PC-3 (cell line): ENCODE measurements at regions not wholly inside any gene's neighbourhood (a gene's known extent, or its start where the extent isn't known, plus 50 kb on each side); places are given as distances from the start of the nearest gene placed in this dataset.
A peak's percentile ranks its signal among the peaks of the same experiment; 100 is the strongest.

Experiments
- ATAC-seq: fragments of 200-7000 bp; cut with Tn5 transposase; 2 replicates; pipeline ENCODE4 v1.9.1; 2020; ENCODE audit warnings: mild to moderate bottlenecking, moderate library complexity
- BruUV-seq: library from RNA; stranded (reverse); fragments of 400-500 nt; replicated peaks from 2 replicates; lab custom pipeline; 2021; lab: Mats Ljungman, UMichigan
- CTCF ChIA-PET: fragments of 300-600 bp; sonication (Branson Sonifier 250); formaldehyde crosslinking; loops from one replicate; lab custom pipeline; 2022; ENCODE audit warnings: antibody characterized with exemption; lab: Charles Lee
- POLR2A ChIA-PET: fragments of 300-600 bp; sonication (Branson Sonifier 250); formaldehyde crosslinking; loops from one replicate; lab custom pipeline; 2022; ENCODE audit warnings: antibody characterized with exemption; ENCODE audit not compliant: unreplicated experiment; lab: Charles Lee
- DNase-seq: peaks from one replicate; pipeline ENCODE4 v3.0.0-alpha.2; 2015
- H2AFZ ChIP-seq: fragments of 300-600 bp; sonication (generic); 2 replicates; pipeline ENCODE4 v1.6.0; 2016; ENCODE audit warnings: antibody characterized with exemption, low read length
- H3F3A ChIP-seq: fragments of 300-600 bp; sonication (generic); one replicate; pipeline ENCODE4 v1.6.0; 2017; ENCODE audit warnings: antibody characterized with exemption, low read length, control low read depth, mild to moderate bottlenecking; ENCODE audit not compliant: unreplicated experiment
- H3K27ac ChIP-seq: fragments of 300-600 bp; sonication (generic); 2 replicates; pipeline ENCODE4 v1.5.1; 2016; ENCODE audit warnings: mild to moderate bottlenecking, low read length
- H3K27me3 ChIP-seq: fragments of 300-600 bp; sonication (generic); 2 replicates; pipeline ENCODE4 v1.6.1; 2016; ENCODE audit warnings: low read length, mixed read lengths
- H3K36me3 ChIP-seq: fragments of 300-600 bp; sonication (generic); 2 replicates; pipeline ENCODE4 v1.6.1; 2016; ENCODE audit warnings: low read depth, mixed run types, low read length, mixed read lengths
- H3K4me1 ChIP-seq: fragments of 300-600 bp; sonication (generic); 2 replicates; pipeline ENCODE4 v1.5.1; 2016; ENCODE audit warnings: low read length; ENCODE audit not compliant: insufficient read depth
- H3K4me2 ChIP-seq: fragments of 300-600 bp; sonication (generic); 2 replicates; pipeline ENCODE4 v1.6.0; 2016; ENCODE audit warnings: low read length
- H3K4me3 ChIP-seq: fragments of 300-600 bp; sonication (generic); 2 replicates; pipeline ENCODE4 v1.5.1; 2016; ENCODE audit warnings: mild to moderate bottlenecking, low read length, mixed read lengths
- H3K79me2 ChIP-seq: fragments of 300-600 bp; sonication (generic); 2 replicates; pipeline ENCODE4 v1.6.1; 2017; ENCODE audit warnings: low read length, mixed read lengths
- H3K9ac ChIP-seq: fragments of 300-600 bp; sonication (generic); 2 replicates; pipeline ENCODE4 v1.6.0; 2016; ENCODE audit warnings: mild to moderate bottlenecking, low read length
- H3K9me2 ChIP-seq: fragments of 300-600 bp; sonication (generic); replicated peaks from 2 replicates; pipeline ENCODE4 v1.6.1; 2016; ENCODE audit warnings: mixed run types, low read length, mixed read lengths
- H3K9me3 ChIP-seq: fragments of 300-600 bp; sonication (generic); 2 replicates; pipeline ENCODE4 v1.6.1; 2016; ENCODE audit warnings: low read length, mixed read lengths
- H4K20me1 ChIP-seq: fragments of 300-600 bp; sonication (generic); 2 replicates; pipeline ENCODE4 v1.6.1; 2016; ENCODE audit warnings: low read length, mixed read lengths
- CTCF ChIP-seq: fragments of 300-600 bp; sonication (generic); conservative IDR thresholded peaks from 2 replicates; pipeline ENCODE4 v1.5.1; 2017; ENCODE audit warnings: antibody characterized with exemption, low read depth, mild to moderate bottlenecking, low read length
- EZH2 ChIP-seq: fragments of 300-600 bp; sonication (generic); IDR thresholded peaks from one replicate; pipeline ENCODE4 v1.6.1; 2017; ENCODE audit warnings: antibody characterized with exemption, mild to moderate bottlenecking, low read length; ENCODE audit not compliant: unreplicated experiment
- EZH2phosphoT487 ChIP-seq: fragments of 300-600 bp; sonication (generic); IDR thresholded peaks from 2 replicates; pipeline ENCODE4 v1.6.1; 2018; ENCODE audit warnings: mild to moderate bottlenecking, antibody characterized with exemption, low read length, borderline replicate concordance
- intact Hi-C: fragments of 100-400 bp; cut with micrococcal nuclease; formaldehyde crosslinking; loops from 2 replicates; pipeline ENCODE4 v1.9.0; 2023

- DNase-seq (peak; percentile 65), ATAC-seq (peak; percentile 52)
- no TSS peak for BruUV-seq
- Histone ChIP-seq H3K36me3 (no peaks in the 10 kb centered on the region), H3K4me2 (no peak overlapping the region), H3K79me2 (no peaks in the 10 kb centered on the region), H3K4me3 (no peak overlapping the region), H3K9me2 (no peaks in the 10 kb centered on the region), H3K27ac (no peak overlapping the region), H3K9ac (no peak overlapping the region), H3F3A (peaks cover 7% of the 10 kb centered on the region), H3K9me3 (no peaks in the 10 kb centered on the region), H2AFZ (no peak overlapping the region), H3K4me1 (peaks cover 16% of the 10 kb centered on the region), H3K27me3 (no peaks in the 10 kb centered on the region), H4K20me1 (no peaks in the 10 kb centered on the region)
- intact Hi-C loops: loop anchor here (1.0 to 5.0 kb wide), 4 partner anchors 76 to 516 kb away; no protein-coding TSS in a partner anchor
- POLR2A ChIA-PET: no interaction called here
- CTCF ChIA-PET: interaction anchor here (0.8 kb wide), 1 partner anchor 398 kb away, joined by 4 read pairs; no protein-coding TSS in a partner anchor
- TF ChIP-seq EZH2 (no peak), CTCF (peak; percentile 63), EZH2phosphoT487 (no peak)
Observed at GRCh38 chr10:63008491-63008890, 124.6 kb upstream of the NRBF2 start.

GRCh38 chr10:63007112-63007511 lies 126.0 kb upstream of the NRBF2 start:
- ChIA-PET POLR2A (no interaction called here), CTCF (interaction anchor here (0.6 kb wide), 3 partner anchors 15 to 189 kb away, joined by 3 to 11 read pairs (median 4); no protein-coding TSS in a partner anchor)
- no peak overlapping the region for H3K4me3 ChIP-seq
- H3K9me3 ChIP-seq: no peaks in the 10 kb centered on the region
- peaks cover 16% of the 10 kb centered on the region for H3K4me1 ChIP-seq
- H2AFZ ChIP-seq: no peak overlapping the region
- TF ChIP-seq EZH2 (no peak), EZH2phosphoT487 (no peak), CTCF (no peak)
- no peaks in the 10 kb centered on the region for H3K36me3 ChIP-seq
- H3K4me2 ChIP-seq: no peak overlapping the region
- no peaks in the 10 kb centered on the region for H4K20me1 ChIP-seq
- ATAC-seq (no peak), DNase-seq (no peak)
- H3K27me3 ChIP-seq: no peaks in the 10 kb centered on the region
- intact Hi-C loops: loop anchor here (5.0 kb wide), 1 partner anchor 515 kb away; no protein-coding TSS in a partner anchor
- no peaks in the 10 kb centered on the region for H3K79me2 ChIP-seq
- no peak overlapping the region for H3K27ac ChIP-seq
- no peaks in the 10 kb centered on the region for H3K9me2 ChIP-seq
- peaks cover 7% of the 10 kb centered on the region for H3F3A ChIP-seq
- no TSS peak for BruUV-seq
- H3K9ac ChIP-seq: no peak overlapping the region

- Histone ChIP-seq H3K9me3 (no peaks in the 10 kb centered on the region), H3K4me1 (peaks cover 16% of the 10 kb centered on the region), H3K27me3 (no peaks in the 10 kb centered on the region), H3K9ac (no peak overlapping the region), H3K4me3 (peak overlapping the region; percentile 1; the same call in 1 of the 2 replicates), H3K27ac (peak overlapping the region; percentile 5), H3K9me2 (no peaks in the 10 kb centered on the region), H3F3A (peaks cover 7% of the 10 kb centered on the region), H3K79me2 (no peaks in the 10 kb centered on the region), H4K20me1 (no peaks in the 10 kb centered on the region), H3K36me3 (no peaks in the 10 kb centered on the region), H3K4me2 (peak overlapping the region; percentile 33), H2AFZ (peak overlapping the region; percentile 1; the same call in 1 of the 2 replicates)
- BruUV-seq: no TSS peak
- TF ChIP-seq CTCF (no peak), EZH2phosphoT487 (no peak), EZH2 (no peak)
- ChIA-PET CTCF (interaction anchor here (0.6 to 1.8 kb wide), 8 partner anchors 46 to 355 kb away, joined by 3 to 9 read pairs (median 6); no protein-coding TSS in a partner anchor), POLR2A (interaction anchor here (0.6 to 1.0 kb wide), 2 partner anchors 12 to 120 kb away, joined by 3 to 10 read pairs; no protein-coding TSS in a partner anchor)
- ATAC-seq (peak; percentile 60), DNase-seq (peak; percentile 97)
- intact Hi-C loops: loop anchor here (2.0 to 5.0 kb wide), 3 partner anchors 44 to 513 kb away; no protein-coding TSS in a partner anchor
Observed at GRCh38 chr10:63005246-63005645, 127.9 kb upstream of the NRBF2 start.
